Panc1 (cell line): ENCODE measurements at regions not wholly inside any gene's neighbourhood (a gene's known extent, or its start where the extent isn't known, plus 50 kb on each side); places are given as distances from the start of the nearest gene placed in this dataset.
A peak's percentile ranks its signal among the peaks of the same experiment; 100 is the strongest.

Experiments
- POLR2AphosphoS5 ChIP-seq: IDR thresholded peaks from 2 replicates; pipeline ENCODE4 v1.6.1; 2012; ENCODE audit warnings: mild to moderate bottlenecking, low read depth, low read length, moderate library complexity
- SIN3A ChIP-seq: IDR thresholded peaks from 2 replicates; pipeline ENCODE4 v1.6.1; 2012; ENCODE audit warnings: low read depth, mild to moderate bottlenecking, low read length, moderate library complexity, borderline replicate concordance; ENCODE audit not compliant: insufficient read depth
- TCF7L2 ChIP-seq: IDR thresholded peaks from 2 replicates; pipeline ENCODE4 v1.6.1; 2011; ENCODE audit warnings: mild to moderate bottlenecking, low read depth, low read length, inconsistent platforms
- TF ChIP-seq, protein P1 (sequence below): fragments of 450-650 bp; IDR thresholded peaks from 2 replicates; pipeline ENCODE4 v1.5.1; 2017; ENCODE audit warnings: mild to moderate bottlenecking
- TF ChIP-seq, protein P2 (sequence below), 2 experiments: IDR thresholded peaks; 2 replicates each; pipeline ENCODE4 v1.6.1; 2011 to 2012; ENCODE audit warnings: low read depth in 2 of 2, control low read depth in 1 of 2, low read length in 1 of 2, mild to moderate bottlenecking in 1 of 2, moderate library complexity in 1 of 2; ENCODE audit not compliant: insufficient read depth in 1 of 2

DNA sequence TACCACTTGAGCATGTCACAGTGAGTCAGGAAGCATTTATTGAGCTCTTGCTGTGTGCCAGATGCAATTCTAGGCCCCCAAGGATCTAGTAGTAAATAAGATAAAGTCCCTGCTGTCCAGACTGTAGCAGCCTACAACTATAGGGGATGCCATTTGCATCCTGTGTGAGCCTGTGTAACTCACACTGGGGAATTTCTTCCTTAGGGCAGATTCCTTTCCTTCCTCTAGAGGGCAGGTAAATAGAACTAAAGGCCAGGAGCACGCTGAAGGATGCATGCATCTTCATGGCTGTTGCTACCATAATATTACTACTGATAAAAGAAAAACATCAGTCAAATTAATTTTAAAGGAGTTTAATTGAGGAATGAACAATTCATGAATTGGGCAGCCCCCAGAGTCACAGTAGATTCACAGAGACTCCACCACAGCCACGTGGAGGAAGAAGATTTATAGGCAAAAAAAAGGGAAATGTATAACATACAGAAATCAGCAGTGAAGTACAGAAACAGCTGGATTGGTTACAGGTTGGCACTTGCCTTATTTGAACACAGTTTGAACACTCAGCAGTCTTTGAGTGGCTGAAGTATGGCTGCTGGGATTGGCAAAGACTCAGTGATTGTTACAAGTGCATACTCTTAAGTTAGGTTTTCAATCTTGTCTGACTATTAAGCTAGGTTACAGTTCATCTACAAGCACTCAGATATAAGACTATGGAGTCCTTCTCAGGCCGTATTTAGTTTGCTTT is 98.9 kb downstream of the ACTL7B start:
- TF ChIP-seq POLR2AphosphoS5 (no peak), TCF7L2 (no peak), SIN3A (no peak)
- TF ChIP-seq, protein P1, sequence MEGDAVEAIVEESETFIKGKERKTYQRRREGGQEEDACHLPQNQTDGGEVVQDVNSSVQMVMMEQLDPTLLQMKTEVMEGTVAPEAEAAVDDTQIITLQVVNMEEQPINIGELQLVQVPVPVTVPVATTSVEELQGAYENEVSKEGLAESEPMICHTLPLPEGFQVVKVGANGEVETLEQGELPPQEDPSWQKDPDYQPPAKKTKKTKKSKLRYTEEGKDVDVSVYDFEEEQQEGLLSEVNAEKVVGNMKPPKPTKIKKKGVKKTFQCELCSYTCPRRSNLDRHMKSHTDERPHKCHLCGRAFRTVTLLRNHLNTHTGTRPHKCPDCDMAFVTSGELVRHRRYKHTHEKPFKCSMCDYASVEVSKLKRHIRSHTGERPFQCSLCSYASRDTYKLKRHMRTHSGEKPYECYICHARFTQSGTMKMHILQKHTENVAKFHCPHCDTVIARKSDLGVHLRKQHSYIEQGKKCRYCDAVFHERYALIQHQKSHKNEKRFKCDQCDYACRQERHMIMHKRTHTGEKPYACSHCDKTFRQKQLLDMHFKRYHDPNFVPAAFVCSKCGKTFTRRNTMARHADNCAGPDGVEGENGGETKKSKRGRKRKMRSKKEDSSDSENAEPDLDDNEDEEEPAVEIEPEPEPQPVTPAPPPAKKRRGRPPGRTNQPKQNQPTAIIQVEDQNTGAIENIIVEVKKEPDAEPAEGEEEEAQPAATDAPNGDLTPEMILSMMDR, result peak; percentile 25; the same call in 1 of the 2 replicates
- TF ChIP-seq, protein P2, sequence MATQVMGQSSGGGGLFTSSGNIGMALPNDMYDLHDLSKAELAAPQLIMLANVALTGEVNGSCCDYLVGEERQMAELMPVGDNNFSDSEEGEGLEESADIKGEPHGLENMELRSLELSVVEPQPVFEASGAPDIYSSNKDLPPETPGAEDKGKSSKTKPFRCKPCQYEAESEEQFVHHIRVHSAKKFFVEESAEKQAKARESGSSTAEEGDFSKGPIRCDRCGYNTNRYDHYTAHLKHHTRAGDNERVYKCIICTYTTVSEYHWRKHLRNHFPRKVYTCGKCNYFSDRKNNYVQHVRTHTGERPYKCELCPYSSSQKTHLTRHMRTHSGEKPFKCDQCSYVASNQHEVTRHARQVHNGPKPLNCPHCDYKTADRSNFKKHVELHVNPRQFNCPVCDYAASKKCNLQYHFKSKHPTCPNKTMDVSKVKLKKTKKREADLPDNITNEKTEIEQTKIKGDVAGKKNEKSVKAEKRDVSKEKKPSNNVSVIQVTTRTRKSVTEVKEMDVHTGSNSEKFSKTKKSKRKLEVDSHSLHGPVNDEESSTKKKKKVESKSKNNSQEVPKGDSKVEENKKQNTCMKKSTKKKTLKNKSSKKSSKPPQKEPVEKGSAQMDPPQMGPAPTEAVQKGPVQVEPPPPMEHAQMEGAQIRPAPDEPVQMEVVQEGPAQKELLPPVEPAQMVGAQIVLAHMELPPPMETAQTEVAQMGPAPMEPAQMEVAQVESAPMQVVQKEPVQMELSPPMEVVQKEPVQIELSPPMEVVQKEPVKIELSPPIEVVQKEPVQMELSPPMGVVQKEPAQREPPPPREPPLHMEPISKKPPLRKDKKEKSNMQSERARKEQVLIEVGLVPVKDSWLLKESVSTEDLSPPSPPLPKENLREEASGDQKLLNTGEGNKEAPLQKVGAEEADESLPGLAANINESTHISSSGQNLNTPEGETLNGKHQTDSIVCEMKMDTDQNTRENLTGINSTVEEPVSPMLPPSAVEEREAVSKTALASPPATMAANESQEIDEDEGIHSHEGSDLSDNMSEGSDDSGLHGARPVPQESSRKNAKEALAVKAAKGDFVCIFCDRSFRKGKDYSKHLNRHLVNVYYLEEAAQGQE (IDR thresholded peaks at IDR 0.05; ENCODE audit: insufficient read depth in 1 of 2, low read depth in 2 of 2, low read length in 1 of 2), result no peak
